ENCODE measurements at regions not wholly inside any gene's neighbourhood (a gene's known extent, or its start where the extent isn't known, plus 50 kb on each side); places are given as distances from the start of the nearest gene placed in this dataset.
"Not testable (repeated sequence)": the region's sequence is repeated elsewhere in the genome, so short reads cannot be mapped to it uniquely, and the experiment has no call there.

DNA sequence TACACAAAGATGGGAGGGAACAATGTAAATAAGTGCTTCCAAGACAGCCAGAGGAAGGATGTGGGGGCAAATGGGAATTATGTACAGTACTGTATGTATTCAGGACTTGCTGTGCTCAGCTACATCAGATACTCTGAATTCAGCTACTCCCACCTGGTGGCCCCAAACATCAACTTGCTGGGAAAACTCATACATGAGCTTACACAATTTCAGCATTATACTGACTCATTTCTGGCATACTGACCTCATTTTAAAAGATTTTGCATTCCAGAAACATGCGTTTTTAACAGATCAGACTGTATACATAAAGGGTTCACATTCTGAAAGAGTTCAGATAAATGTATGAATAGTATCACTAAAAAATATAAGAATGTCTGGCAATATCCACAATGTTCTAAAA is 59.7 kb downstream of the GPX5 start:
- DNase-seq: no peak

DNA sequence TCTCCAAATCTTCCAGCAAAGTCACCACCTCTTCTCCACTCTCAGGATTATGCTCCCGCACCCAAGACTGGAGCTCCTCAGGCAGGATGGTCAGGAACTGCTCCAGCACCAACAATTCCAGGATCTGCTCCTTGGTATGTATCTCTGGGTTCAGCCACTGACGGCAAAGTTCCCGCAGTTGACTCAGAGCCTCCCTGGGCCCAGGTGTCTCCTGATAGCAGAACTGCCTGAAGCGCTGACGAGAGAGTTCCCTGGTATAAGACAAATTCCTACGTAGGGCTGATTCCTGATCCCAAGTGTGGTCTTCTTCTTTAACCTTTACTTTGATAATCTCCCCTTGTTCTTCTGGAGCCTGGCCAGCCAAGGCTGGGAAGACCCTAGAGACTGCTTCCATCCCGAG is 60.6 kb downstream of the GPX5 start:
- no peak for DNase-seq

DNA sequence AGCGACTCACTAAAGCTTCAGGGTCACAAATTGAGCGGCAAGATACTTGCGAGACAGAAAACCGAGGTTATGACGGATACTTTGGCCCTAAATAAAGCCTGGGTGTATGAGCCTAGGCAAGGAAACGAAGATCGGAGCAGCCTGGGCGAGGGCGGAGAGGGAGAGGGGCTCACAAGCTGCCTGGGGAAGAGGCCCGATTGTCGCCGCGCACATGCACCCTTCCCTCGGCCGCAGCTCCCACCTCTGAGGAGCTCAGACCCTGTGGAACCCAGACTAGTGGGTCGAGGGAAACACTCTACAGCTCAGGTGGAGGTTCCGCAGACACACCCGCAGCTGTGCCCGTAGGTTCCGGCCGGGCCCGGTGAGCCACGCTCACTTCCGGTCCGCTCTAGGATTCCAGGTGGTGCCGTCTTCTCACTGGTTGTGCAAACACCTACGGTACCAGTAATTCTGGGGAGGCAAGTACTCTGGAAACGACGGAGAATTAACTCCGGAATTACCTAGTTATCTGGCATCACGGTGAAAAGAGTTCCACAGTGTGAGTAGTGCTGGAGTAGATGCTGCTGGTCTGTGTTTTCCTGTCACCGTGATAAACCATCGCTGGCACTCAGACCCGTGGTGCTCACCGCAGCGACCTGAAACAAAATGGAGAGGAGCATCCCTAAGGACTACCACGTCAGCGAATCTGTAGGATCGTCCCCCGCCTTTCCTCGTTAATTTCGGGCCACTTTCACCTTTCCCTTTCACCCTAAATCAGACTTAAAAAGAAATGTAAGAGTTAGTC is 61.5 kb downstream of the GPX5 start:
- DNase-seq: peak; percentile 42

DNA sequence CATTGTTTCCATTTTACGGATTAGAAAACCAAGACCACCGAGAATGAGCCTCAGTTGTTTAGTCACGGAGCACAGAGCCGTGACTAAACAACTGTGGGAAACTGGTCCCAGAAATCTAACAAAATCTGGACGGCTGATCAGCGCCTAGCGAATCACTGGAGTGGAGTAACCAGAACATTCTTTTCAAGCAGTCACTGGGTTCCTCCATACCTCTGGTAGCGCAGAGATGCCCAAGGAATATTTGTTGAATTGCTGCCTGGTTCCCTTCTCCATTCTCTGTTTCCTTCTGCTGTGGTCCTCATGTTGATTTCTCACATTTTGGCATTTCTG is 62.0 kb downstream of the GPX5 start:
- no peak for DNase-seq

GRCh38 chr6:28588666-28589065 is 63.0 kb downstream of the GPX5 start:
- DNase-seq: no peak

GRCh38 chr6:28589234-28589956 is 63.7 kb downstream of the GPX5 start:
- no peak for DNase-seq

- DNase-seq: no peak
These were observed 64.3 kb downstream of the GPX5 start for GRCh38 chr6:28589957-28590349.

- no peak for DNase-seq
These were observed 71.6 kb downstream of the GPX5 start for GRCh38 chr6:28597217-28597835.

DNA sequence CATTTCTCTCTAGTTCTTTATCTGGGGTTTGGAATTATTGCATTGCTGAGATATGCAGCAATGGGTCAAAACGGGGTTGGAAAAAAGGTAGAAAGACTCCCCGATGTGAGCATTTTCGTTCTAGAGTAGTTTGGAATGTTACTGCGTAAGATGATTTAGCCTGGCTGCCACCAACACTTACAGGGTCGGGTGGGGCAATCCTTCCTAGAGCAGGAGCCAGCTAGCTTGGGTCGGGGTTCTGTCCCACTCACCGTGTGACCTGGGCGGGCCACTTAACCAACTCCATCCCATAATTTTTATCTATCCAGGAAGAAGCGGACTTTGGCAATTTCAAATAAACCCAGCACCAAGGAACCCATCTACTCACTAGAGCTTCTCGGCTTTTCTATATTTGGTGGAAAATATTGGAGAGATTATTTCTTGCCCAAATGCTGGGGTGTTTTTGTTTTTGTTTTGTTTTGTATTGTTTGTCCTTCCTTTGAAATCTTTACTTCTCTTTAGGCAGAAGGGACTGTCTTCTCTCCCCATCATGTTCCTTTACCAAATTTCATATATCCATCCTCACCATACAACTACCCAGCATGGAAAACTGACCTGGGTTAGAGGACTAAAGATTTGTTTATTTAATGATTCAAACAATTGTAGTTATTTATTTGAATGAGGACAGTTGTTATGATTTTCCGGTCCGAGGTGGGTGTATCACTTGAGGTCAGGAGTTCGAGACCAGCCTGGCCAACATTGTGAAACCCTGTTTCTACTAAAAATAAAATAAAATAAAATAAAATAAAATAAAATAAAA is 72.4 kb downstream of the GPX5 start:
- no peak for DNase-seq

DNA sequence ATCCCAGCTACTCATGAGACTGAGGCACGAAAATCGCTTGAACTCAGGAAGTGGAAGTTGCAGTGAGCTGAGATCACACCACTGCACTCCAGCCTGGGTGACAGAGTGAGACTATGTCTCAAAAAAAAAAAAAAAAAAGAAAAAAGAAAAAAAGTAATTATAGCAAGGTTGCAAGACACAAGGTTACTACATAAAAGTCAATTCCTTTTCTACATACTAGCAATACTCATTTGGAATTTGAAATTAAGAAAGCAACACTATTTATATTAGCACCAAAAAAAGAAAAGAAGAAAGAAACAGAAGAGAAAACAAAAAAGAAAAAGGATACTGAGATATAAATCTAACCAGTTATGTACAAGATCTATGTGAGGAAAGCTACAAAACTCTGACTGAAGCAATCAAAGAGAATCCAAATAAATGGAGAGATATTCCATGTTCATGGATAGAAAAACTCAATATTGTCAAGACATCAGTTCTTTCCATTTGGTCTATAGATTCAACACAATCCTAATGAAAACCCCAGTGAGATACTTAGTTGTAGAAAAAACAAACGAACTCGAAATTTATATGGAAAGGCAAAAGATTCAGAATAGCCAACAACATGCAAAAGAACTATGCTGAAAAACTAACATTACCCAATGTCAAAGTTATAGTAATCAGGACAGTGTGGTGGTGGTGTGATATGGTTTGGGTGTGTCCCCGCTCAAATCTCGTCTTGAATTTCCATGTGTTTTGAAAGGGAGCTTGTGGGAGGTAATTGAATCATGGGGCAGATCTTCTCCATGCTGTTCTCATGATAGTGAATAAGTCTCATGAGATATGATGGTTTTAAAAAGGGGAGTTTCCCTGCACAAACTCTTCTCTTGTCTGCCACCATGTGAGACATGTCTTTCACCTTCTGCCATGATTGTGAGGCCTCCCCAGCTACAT is 73.3 kb downstream of the GPX5 start:
- DNase-seq: no peak

GRCh38 chr6:28600245-28600644 is 74.6 kb downstream of the GPX5 start:
- no peak for DNase-seq

- DNase-seq: no peak
These were observed 78.2 kb downstream of the GPX5 start for GRCh38 chr6:28603891-28604290.

- DNase-seq: no peak
These were observed 81.0 kb downstream of the GPX5 start for GRCh38 chr6:28606424-28607391.

- no peak for DNase-seq
These were observed 82.3 kb downstream of the GPX5 start for GRCh38 chr6:28607990-28608389.

- no peak for DNase-seq
These were observed 84.0 kb downstream of the GPX5 start for GRCh38 chr6:28609672-28610071.

DNA sequence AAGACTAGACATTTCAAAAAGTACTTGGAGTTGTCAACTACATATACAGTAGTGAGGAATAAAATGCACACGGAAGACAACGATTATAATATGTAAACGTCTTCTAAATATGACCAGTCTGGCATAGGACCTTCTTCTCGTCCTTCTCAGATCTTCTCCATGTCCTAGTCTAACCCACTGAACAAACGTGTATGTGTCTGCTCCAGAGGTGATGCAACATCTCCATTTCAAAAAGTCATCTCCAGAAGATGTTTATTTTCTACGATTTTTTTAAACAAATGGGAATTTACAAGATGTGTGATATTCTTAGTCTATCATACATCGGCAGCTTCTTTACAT is 89.9 kb downstream of the GPX5 start:
- DNase-seq: no peak

DNA sequence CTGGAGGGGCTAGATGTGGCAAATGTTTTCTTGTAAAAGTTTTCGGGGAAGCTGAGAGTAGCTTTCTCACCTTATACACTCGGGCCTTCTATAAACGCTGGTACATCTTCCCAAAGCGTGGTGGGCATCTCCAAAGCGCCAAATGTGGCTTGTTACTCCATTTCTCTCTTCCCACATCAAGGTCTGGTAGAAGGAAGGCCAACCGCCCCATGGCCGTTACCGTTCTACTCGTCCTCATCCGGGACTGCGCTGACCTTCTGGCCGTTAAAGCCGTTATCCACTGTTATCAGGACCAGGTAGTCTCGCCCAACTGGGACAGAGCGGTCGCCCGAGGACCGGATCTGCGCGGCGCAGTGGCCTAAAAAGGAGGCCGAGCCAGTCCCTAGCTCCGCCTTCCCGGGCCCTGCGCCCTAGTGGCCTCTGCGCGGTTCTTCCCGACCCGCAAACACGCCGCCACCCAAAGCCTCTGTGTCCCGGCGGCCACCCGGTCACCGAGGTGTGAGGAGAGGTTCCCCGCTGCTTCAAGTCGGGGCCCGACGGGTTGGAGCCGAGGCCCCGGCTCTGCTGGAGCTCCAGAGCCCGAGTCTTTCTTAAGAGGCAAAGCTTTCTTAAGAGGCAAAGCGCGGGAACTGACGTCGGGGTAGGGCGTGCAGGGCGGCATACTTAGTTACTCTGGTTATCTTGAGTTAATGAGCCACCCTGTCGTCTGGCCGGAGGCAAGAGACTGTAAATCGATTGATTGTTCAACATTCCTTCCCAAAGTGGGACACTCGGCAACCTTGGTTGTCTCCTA is 90.5 kb downstream of the GPX5 start:
- DNase-seq: no peak

- DNase-seq: no peak
These were observed 93.3 kb downstream of the GPX5 start for GRCh38 chr6:28618898-28619555.

GRCh38 chr6:28621268-28621667 is 95.6 kb downstream of the GPX5 start:
- DNase-seq: not testable (repeated sequence)

DNA sequence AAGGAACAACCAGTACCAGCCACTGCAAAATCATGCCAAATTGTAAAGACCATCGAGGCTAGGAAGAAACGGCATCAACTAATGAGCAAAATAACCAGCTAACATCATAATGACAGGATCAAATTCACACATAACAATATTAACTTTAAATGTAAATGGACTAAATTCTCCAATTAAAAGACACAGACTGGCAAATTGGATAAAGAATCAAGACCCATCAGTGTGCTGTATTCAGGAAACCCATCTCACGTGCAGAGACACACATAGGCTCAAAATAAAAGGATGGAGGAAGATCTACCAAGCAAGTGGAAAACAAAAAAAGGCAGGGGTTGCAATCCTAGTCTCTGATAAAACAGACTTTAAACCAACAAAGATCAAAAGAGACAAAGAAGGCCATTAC is 97.6 kb downstream of the GPX5 start:
- DNase-seq: not testable (repeated sequence)
